ENCODE measurements at regions not wholly inside any gene's neighbourhood (a gene's known extent, or its start where the extent isn't known, plus 50 kb on each side); places are given as distances from the start of the nearest gene placed in this dataset.

GRCh38 chr2:45259138-45259537, 249.9 kb upstream of the SIX2 start:
- TF ChIP-seq CTCF (IDR thresholded peaks at IDR 0.05), result no peak
- ChIA-PET POLR2A (no interaction called here), CTCF (no interaction called here)
- no peak for ATAC-seq
- no peaks in the 10 kb centered on the region for H3K9me3 Mint-ChIP-seq
- no peaks in the 10 kb centered on the region for H3K36me3 Mint-ChIP-seq (ENCODE audit: low read depth)
- DNase-seq, result no peak
- no peak overlapping the region for H3K27ac Mint-ChIP-seq
- intact Hi-C loops (cut with micrococcal nuclease), result no loop called here
- peaks cover 3% of the 10 kb centered on the region for H3K27me3 Mint-ChIP-seq
- no peaks in the 10 kb centered on the region for H3K4me1 Mint-ChIP-seq (ENCODE audit: low read depth)
- no peak overlapping the region for H3K4me3 Mint-ChIP-seq

- no peak for DNase-seq
- no peak for ATAC-seq
- H3K4me1 Mint-ChIP-seq (ENCODE audit: low read depth), result no peaks in the 10 kb centered on the region
- no peak overlapping the region for H3K27ac Mint-ChIP-seq
- no peaks in the 10 kb centered on the region for H3K9me3 Mint-ChIP-seq
- ChIA-PET POLR2A (no interaction called here), CTCF (no interaction called here)
- no peak for TF ChIP-seq CTCF (IDR thresholded peaks at IDR 0.05)
- no peak overlapping the region for H3K4me3 Mint-ChIP-seq
- H3K27me3 Mint-ChIP-seq, result peaks cover 3% of the 10 kb centered on the region
- no peaks in the 10 kb centered on the region for H3K36me3 Mint-ChIP-seq (ENCODE audit: low read depth)
- intact Hi-C loops (cut with micrococcal nuclease), result no loop called here
These were observed 249.1 kb upstream of the SIX2 start for GRCh38 chr2:45258311-45258710.

GRCh38 chr2:45257820-45258219, 248.6 kb upstream of the SIX2 start:
- Mint-ChIP-seq H3K4me3 (no peak overlapping the region), H3K36me3 (ENCODE audit: low read depth) (no peaks in the 10 kb centered on the region), H3K27ac (no peak overlapping the region), H3K4me1 (ENCODE audit: low read depth) (no peaks in the 10 kb centered on the region), H3K9me3 (no peaks in the 10 kb centered on the region), H3K27me3 (peaks cover 2% of the 10 kb centered on the region)
- TF ChIP-seq CTCF (IDR thresholded peaks at IDR 0.05), result no peak
- intact Hi-C loops (cut with micrococcal nuclease), result no loop called here
- DNase-seq (no peak), ATAC-seq (no peak)
- ChIA-PET CTCF (no interaction called here), POLR2A (no interaction called here)

- TF ChIP-seq CTCF (IDR thresholded peaks at IDR 0.05), result no peak
- ChIA-PET CTCF (no interaction called here), POLR2A (no interaction called here)
- intact Hi-C loops (cut with micrococcal nuclease), result no loop called here
- ATAC-seq (no peak), DNase-seq (no peak)
- Mint-ChIP-seq H3K36me3 (ENCODE audit: low read depth) (no peaks in the 10 kb centered on the region), H3K9me3 (no peaks in the 10 kb centered on the region), H3K4me1 (ENCODE audit: low read depth) (no peaks in the 10 kb centered on the region), H3K4me3 (no peak overlapping the region), H3K27ac (no peak overlapping the region), H3K27me3 (no peaks in the 10 kb centered on the region)
These were observed 247.8 kb upstream of the SIX2 start for GRCh38 chr2:45256867-45257641.

- H3K36me3 Mint-ChIP-seq (ENCODE audit: low read depth), result no peaks in the 10 kb centered on the region
- DNase-seq (no peak), ATAC-seq (no peak)
- no peak overlapping the region for H3K27ac Mint-ChIP-seq
- H3K27me3 Mint-ChIP-seq, result no peaks in the 10 kb centered on the region
- no peak overlapping the region for H3K4me3 Mint-ChIP-seq
- no peaks in the 10 kb centered on the region for H3K9me3 Mint-ChIP-seq
- H3K4me1 Mint-ChIP-seq (ENCODE audit: low read depth), result no peaks in the 10 kb centered on the region
- TF ChIP-seq CTCF (IDR thresholded peaks at IDR 0.05), result no peak
- ChIA-PET CTCF (no interaction called here), POLR2A (no interaction called here)
- intact Hi-C loops (cut with micrococcal nuclease), result no loop called here
These were observed 247.1 kb upstream of the SIX2 start for GRCh38 chr2:45256173-45256866.
